Umbilical cord (tissue), 1 donor: ENCODE measurements at regions not wholly inside any gene's neighbourhood (a gene's known extent, or its start where the extent isn't known, plus 50 kb on each side); places are given as distances from the start of the nearest gene placed in this dataset.

Experiments
- DNase-seq: peaks from one replicate; pipeline ENCODE4 v3.0.0-alpha.2; 2015; ENCODE audit warnings: low spot score

- no peak for DNase-seq
Observed at GRCh38 chr2:22483036-22483435, 901.9 kb upstream of the KLHL29 start.

- DNase-seq: no peak
Observed at GRCh38 chr2:22485486-22485885, 899.5 kb upstream of the KLHL29 start.

GRCh38 chr2:22486343-22486742 lies 898.6 kb upstream of the KLHL29 start:
- DNase-seq: no peak

GRCh38 chr2:22487036-22487435 lies 897.9 kb upstream of the KLHL29 start:
- no peak for DNase-seq

GRCh38 chr2:22487541-22487940 lies 897.4 kb upstream of the KLHL29 start:
- no peak for DNase-seq

GRCh38 chr2:22491442-22491841 lies 893.5 kb upstream of the KLHL29 start:
- DNase-seq: no peak

- peak; percentile 43 for DNase-seq
Observed at GRCh38 chr2:22494156-22494555, 890.8 kb upstream of the KLHL29 start.

GRCh38 chr2:22497064-22497463 lies 887.9 kb upstream of the KLHL29 start:
- DNase-seq: no peak

GRCh38 chr2:22497789-22498188 lies 887.2 kb upstream of the KLHL29 start:
- DNase-seq: no peak

GRCh38 chr2:22499082-22499839 lies 885.7 kb upstream of the KLHL29 start:
- DNase-seq: peak; percentile 70

- no peak for DNase-seq
Observed at GRCh38 chr2:22500555-22500935, 884.4 kb upstream of the KLHL29 start.

- no peak for DNase-seq
Observed at GRCh38 chr2:22501851-22502250, 883.1 kb upstream of the KLHL29 start.

GRCh38 chr2:22513563-22513962 lies 871.4 kb upstream of the KLHL29 start:
- DNase-seq: no peak

GRCh38 chr2:22517141-22517540 lies 867.8 kb upstream of the KLHL29 start:
- no peak for DNase-seq

GRCh38 chr2:22518641-22519040 lies 866.3 kb upstream of the KLHL29 start:
- DNase-seq: no peak

- no peak for DNase-seq
Observed at GRCh38 chr2:22520369-22521288, 864.4 kb upstream of the KLHL29 start.

- no peak for DNase-seq
Observed at GRCh38 chr2:22521620-22522019, 863.4 kb upstream of the KLHL29 start.

GRCh38 chr2:22525681-22526080 lies 859.3 kb upstream of the KLHL29 start:
- DNase-seq: no peak

- DNase-seq: no peak
Observed at GRCh38 chr2:22530131-22530530, 854.8 kb upstream of the KLHL29 start.

GRCh38 chr2:22536133-22536532 lies 848.8 kb upstream of the KLHL29 start:
- no peak for DNase-seq

- DNase-seq: peak; percentile 18
Observed at GRCh38 chr2:22554453-22554852, 830.5 kb upstream of the KLHL29 start.

GRCh38 chr2:22557406-22557805 lies 827.6 kb upstream of the KLHL29 start:
- no peak for DNase-seq

GRCh38 chr2:22560021-22560420 lies 825.0 kb upstream of the KLHL29 start:
- no peak for DNase-seq
